GM18858 (cell line): ENCODE measurements at regions not wholly inside any gene's neighbourhood (a gene's known extent, or its start where the extent isn't known, plus 50 kb on each side); places are given as distances from the start of the nearest gene placed in this dataset.
"Not testable (repeated sequence)": the region's sequence is repeated elsewhere in the genome, so short reads cannot be mapped to it uniquely, and the experiment has no call there.

Experiments used
- ATAC-seq: cut with Tn5 transposase; IDR thresholded peaks from one replicate; pipeline ENCODE4 v1.9.1; 2021; ENCODE audit not compliant: unreplicated experiment

GRCh38 chr7:80019809-80020207 is 114.8 kb upstream of the GNAI1 start:
- ATAC-seq = not testable (repeated sequence)

GRCh38 chr7:80018941-80019808 is 115.5 kb upstream of the GNAI1 start:
- peak; percentile 97 for ATAC-seq

DNA sequence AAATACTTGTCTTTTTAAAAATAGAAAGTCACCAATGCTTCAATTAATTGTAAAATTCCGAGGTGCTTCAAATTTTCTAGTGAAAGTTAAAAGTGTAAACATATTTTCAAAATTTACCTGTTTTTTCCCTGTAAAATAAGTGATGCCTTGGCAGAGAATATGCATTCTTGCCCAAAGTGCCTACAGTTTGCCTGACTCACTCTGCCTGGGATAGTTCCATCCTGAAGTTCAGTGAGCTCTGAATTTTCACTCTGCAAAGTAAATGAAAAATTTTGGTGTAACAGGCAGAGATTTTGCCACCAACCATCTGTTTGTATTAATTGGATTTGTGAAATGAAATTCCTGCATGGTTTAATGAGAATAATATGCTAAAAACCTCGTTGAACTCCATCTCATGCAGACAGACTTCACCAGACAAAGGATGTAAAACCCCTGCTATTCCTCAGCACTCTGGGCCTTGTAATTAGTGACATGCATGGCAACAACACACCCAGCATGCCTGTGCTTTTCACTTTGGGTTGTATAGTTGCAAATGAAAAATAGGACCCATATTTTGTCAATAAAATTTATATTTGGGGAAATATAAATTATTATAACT is 117.4 kb upstream of the GNAI1 start:
- ATAC-seq = no peak

DNA sequence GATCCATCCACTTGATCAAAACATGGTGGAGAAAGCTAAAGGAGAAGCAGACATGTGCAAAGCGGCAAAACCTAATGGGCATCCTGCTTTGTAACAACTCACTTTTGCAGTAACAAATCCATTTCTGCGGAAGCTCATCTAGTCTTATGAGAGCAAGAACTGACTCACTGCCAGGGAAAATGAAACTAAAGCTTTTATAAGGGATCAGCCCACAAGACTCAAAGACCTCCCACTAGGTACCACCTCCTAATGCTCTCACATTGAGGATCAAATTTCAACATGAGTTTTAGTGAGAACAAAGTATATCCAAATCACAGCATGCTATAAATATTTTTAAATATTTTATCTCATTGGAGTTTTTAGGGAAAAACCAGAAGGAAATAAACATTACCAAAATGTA is 120.1 kb upstream of the GNAI1 start:
- ATAC-seq = no peak

DNA sequence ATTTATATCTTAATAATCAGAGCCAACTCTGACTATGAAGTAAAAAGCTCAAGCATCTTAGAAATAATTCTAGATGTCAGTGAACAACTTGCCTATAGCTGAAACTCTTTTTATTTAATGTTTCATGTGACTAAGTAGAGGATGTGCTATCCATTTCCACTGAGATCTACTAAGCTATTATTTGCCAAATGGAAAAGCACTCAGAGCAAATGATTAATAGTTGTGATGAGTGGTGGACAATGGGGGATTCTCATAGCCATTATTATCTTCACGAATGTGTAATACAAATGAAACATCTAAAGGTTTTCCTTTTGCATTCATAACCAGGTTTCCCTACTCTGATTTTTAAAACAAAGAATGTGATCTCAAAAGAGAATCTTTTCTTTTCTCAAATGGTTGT is 126.6 kb upstream of the GNAI1 start:
- ATAC-seq = no peak

DNA sequence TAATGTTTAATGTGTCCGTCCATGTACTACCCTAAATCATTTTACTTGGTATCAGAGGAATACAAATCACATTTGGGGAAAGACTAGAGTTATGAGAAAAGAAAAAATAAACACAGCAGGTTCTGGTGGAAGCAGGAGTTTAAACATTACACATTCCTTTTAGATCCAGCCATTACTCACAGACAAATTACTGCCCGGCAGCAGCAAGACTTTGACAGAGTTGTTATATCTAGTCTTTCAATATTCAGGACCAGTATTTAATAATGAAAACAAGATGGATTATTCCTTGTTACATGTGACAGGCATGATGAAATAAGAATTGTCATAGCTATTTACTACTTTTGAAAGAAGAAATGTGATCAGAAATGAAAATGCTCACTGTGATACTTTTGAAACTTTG is 131.8 kb upstream of the GNAI1 start:
- ATAC-seq = no peak

DNA sequence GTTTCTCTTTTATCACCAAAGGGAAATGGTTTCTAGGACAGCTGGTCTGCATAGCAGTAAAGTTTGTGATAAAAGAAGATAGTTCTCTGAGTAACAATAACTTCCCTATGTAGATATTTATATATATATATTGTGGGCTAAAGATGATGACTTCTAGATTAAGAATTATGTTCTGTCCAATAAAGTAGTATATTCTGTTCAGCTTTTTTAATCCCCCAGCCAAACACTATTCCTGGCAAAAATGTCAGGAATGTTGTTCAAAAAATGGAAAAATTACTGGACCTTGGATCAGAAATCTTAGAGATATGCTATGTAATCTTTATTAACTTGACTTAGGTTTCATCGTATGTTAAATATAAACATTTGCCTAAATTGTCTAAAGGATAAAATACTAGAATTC is 136.3 kb upstream of the GNAI1 start:
- ATAC-seq = no peak

GRCh38 chr7:79997345-79997744 is 137.3 kb upstream of the GNAI1 start:
- no peak for ATAC-seq

- ATAC-seq = not testable (repeated sequence)
These were observed 138.9 kb upstream of the GNAI1 start for GRCh38 chr7:79995741-79996140.

- no peak for ATAC-seq
These were observed 146.0 kb upstream of the GNAI1 start for GRCh38 chr7:79988653-79989052.

- no peak for ATAC-seq
These were observed 150.4 kb upstream of the GNAI1 start for GRCh38 chr7:79984210-79984609.

DNA sequence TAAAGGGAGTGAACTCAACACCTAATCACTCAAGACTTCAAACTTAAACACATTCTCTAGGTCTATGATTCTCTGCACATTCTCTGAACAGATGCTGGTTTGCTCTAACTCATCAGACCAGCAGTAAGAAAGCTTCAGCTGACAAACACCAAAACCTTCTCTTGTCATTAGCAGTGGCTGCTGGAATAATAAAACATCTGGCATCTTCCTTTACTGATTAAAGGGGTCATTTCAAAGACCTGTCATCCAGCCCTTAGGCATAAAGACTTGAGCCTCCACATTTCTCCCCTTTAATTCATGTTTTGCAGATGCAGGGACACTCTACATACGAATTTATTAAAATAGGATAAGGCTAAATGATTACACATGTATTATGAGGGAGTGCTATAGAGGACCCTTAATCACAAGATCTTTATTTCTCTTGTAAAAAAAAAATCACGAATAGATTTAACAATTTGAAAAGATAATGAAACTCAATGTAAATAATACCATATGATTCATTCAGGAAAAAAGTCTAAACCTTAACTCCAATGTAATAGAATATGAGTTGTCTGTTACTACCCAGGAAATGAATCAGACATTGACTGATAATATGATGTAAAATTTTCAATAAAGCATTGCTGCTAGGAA is 152.4 kb upstream of the GNAI1 start:
- ATAC-seq = no peak

DNA sequence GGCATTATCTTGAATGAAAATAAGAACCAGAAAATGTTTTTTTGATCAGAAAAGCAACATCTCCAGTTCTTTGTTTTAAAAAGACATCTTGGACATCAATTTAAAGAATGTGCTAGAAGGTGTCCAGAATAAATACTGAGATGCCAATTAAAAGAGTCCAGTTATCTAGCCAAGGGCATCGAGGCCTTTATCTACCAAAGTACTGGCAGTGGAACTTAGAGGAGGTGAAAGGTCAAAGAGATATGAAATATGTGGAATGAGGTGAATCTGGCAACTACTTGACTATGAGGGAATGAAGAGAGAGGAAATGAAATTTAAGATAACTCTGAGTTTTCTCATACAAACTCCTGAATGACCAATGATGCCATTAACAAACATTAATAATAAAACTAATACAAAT is 154.3 kb upstream of the GNAI1 start:
- ATAC-seq = no peak

- ATAC-seq = no peak
These were observed 155.2 kb upstream of the GNAI1 start for GRCh38 chr7:79979437-79979836.

DNA sequence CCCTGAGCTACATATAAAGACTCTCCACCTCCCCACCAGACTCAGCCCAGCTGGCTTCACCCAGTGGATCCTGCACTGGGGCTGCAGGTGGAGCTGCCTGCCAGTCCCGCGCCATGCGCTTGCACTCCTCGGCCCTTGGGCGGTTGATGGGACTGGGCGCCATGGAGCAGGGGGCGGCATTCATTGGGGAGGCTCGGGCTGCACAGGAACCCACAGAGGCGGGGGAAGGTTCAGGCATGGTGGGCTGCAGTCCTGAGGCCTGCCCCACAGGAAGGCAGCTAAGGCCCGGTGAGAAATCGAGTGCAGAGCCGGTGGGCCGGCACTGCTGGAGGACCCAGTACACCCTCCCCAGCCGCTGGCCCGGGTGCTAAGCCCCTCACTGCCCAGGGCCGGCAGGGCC is 157.2 kb upstream of the GNAI1 start:
- ATAC-seq = no peak

GRCh38 chr7:79976711-79977020 is 158.0 kb upstream of the GNAI1 start:
- ATAC-seq = not testable (repeated sequence)

DNA sequence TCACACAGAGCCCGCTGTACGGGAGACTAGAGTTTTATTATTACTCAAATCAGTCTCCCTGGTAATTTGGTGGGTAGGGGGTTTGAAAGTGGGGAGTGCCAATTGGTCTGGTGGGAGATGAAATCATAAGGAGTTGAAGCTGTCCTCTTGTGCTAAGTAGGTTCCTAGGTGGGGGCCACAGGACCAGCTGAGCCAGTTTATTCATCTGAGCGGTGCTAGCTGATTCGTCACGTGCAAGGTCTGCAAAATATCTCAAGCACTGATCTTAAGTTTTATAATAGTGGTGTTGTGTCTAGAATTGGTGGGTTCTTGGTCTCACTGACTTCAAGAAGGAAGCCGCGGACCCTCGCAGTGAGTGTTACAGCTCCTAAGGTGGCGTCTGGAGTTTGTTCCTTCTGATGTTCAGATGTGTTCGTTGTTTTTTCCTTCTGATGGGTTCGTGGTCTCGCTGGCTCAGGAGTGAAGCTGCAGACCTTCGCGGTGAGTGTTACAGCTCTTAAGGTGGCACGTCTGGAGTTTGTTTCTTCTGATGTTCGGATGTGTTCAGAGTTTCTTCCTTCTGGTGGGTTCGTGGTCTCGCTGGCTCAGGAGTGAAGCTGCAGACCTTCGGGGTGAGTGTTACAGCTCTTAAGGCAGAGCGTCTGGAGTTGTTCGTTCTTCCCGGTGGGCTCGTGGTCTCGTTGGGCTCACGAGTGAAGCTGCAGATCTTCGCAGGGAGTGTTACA is 158.5 kb upstream of the GNAI1 start:
- not testable (repeated sequence) for ATAC-seq

DNA sequence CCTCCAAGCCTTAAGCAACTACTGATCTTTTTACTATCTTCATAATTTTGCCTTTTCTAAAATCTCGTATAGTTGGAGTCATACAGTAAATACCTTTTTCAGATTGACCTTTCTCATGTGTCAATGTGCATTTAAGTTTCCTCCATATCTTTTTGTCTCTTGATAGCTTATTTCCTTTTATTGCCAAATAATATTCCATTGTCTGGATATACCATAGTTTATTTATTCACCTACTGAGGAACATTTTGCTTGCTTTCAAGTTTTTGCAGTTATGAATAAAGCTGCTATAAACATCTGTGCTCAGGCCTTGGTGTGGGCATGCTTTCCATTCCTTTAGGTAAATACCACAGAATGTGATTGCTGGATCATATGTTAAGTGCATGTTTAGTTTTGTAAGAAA is 161.2 kb upstream of the GNAI1 start:
- ATAC-seq = no peak

DNA sequence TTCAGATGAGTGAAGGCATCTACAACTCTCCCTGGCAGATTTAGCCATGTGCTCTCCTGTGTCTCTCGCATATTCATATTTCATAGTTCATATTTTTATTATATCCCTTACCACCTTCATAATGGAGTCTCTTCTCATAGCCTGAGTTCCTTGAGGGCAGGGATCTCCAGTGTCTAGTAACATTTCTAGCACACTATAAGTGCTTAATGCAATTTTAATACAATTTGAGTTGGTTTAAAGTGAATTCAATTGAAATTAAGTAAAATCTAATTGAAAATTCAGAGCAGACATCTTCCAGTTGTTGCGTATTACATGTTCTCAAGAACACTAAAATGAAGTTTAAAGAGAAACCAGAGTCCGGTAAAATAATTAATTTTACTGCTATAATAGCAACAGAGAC is 163.6 kb upstream of the GNAI1 start:
- no peak for ATAC-seq

DNA sequence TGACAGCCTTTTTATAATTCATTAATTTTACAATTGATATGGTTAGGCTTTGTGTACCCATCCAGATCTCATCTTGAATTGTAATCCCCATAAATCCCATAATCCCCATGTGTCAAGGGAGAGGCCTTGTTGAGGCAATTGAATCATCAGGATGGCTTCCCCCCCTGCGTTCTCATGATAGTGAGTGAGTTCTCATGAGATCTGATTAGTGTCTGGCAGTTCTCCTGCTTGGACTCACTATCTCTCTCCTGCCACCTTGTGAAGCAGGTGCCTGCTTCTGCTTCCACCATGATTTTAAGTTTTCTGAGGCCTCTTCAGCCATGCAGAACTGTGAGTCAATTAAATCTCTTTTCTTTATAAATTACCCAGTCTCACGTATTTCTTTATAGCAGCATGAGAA is 165.7 kb upstream of the GNAI1 start:
- no peak for ATAC-seq

- no peak for ATAC-seq
These were observed 166.5 kb upstream of the GNAI1 start for GRCh38 chr7:79968077-79968648.
